ENCODE measurements at regions not wholly inside any gene's neighbourhood (a gene's known extent, or its start where the extent isn't known, plus 50 kb on each side); places are given as distances from the start of the nearest gene placed in this dataset.

DNA sequence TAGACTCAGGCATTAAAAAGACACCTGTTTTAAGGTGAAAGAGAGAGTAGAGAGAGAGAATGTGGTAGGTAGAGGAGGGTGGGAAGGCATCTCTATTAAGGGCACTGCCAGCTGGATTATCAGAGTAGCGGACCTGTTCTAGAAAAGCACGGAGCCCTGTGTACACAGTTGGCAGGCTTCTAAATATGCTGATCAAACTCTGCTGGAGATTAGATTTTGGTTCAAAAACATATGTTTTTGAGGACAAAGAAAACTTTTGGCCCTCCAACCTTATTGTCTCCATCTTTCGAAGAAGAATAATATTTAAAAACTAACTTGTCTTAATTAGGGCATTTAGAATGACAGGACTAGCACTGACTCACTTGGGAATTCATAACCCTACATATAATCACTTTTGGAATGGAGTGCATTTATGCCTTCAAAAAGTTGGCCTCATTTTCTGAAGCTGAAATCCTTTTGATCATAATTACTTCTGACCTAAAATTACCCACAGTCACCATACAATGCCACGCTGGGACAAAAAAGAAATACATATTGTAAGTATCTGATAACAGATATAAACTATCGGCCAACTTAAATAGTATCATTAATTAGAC lies 254.6 kb downstream of the MEIS1 start:
- Histone ChIP-seq H3K27me3 (ENCODE audit: insufficient read depth, low read length) (no peaks in the 10 kb centered on the region; the same call in 1 of the 2 replicates), H3K79me2 (ENCODE audit: control insufficient read depth, insufficient read depth, low read length, unreplicated experiment) (no peaks in the 10 kb centered on the region), H3K4me3 (ENCODE audit: low read depth, low read length) (no peak overlapping the region), H3K27ac (ENCODE audit: low read depth, low read length) (no peak overlapping the region), H3K4me1 (ENCODE audit: control insufficient read depth, insufficient read depth, low read length, unreplicated experiment) (no peaks in the 10 kb centered on the region), H3K36me3 (ENCODE audit: insufficient read depth, low read length) (no peaks in the 10 kb centered on the region), H2AFZ (ENCODE audit: low read length, unreplicated experiment) (no peak overlapping the region)

DNA sequence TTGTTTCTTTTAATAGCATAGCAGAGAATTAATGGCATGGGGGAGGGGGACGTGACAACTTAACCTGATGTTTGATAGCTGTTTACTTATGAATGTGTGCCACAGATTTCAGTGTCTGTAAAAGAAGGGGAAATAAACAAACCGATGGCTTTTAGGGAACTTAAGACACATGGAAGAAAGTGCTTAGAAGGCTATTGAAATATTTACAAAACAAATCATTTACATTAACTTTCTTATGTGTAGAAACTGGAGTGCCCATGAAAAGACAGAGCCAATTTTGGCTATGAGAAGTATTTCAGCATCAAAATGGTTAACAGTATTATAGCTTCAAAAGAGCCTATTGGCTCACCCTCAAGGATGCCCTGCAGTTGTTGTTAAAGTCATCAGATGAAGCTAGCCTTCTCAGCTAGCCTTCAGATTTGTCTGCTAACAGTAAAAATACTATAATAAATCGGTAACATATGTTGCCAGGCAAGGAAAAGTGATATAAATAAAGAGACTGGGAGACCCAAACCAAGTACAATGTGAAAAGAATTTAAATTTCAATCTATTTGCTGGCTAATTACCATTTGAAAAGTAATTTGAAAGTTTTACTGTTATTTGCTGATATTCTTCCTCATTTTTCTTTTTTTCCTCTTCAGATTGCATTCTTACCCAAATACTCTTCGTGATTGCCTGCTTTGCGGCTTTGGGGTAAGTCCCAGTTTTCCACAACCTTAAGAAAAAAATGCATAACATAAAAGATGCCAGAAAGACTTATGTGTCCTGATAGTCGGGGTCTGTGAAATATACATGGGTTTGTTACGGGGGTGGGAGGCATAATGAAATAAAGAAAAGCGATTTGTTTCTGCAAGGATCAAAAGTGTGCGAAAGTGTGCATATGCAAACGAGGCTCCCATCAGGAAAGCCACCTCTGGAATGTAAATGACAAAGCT lies 256.4 kb downstream of the MEIS1 start:
- no peaks in the 10 kb centered on the region; the same call in 1 of the 2 replicates for H3K27me3 ChIP-seq (ENCODE audit: insufficient read depth, low read length)
- H3K36me3 ChIP-seq (ENCODE audit: insufficient read depth, low read length), result no peaks in the 10 kb centered on the region
- H3K27ac ChIP-seq (ENCODE audit: low read depth, low read length), result no peak overlapping the region
- H3K79me2 ChIP-seq (ENCODE audit: control insufficient read depth, insufficient read depth, low read length, unreplicated experiment), result no peaks in the 10 kb centered on the region
- no peak overlapping the region for H2AFZ ChIP-seq (ENCODE audit: low read length, unreplicated experiment)
- H3K4me3 ChIP-seq (ENCODE audit: low read depth, low read length), result no peak overlapping the region
- H3K4me1 ChIP-seq (ENCODE audit: control insufficient read depth, insufficient read depth, low read length, unreplicated experiment), result no peaks in the 10 kb centered on the region

DNA sequence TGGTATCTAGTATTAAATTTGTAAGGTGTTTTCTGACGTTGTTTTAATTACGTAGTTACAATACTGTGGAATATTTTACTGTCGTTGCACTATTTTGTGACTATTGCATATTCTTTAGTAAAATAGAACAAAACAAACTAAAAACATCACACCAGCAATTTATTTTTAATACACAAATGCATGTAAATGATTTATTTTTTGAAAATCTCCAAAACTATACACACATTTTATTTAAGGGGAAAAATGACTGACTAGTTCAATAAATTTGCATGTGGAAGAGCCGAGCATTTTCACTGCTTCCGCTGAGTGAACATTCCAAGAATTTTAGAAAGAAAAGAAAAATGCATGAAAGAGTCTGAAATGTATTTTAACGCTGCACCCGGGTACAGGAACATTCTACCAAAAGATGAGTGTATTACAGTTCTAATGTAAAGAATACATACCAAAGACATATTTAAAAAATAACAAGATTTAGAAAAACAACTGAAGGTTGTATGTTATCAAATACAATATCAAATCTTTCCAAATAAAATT lies 257.7 kb downstream of the MEIS1 start:
- Histone ChIP-seq H3K36me3 (ENCODE audit: insufficient read depth, low read length) (no peaks in the 10 kb centered on the region), H3K27ac (ENCODE audit: low read depth, low read length) (no peak overlapping the region), H2AFZ (ENCODE audit: low read length, unreplicated experiment) (no peak overlapping the region), H3K4me1 (ENCODE audit: control insufficient read depth, insufficient read depth, low read length, unreplicated experiment) (no peaks in the 10 kb centered on the region), H3K27me3 (ENCODE audit: insufficient read depth, low read length) (no peaks in the 10 kb centered on the region; the same call in 1 of the 2 replicates), H3K79me2 (ENCODE audit: control insufficient read depth, insufficient read depth, low read length, unreplicated experiment) (no peaks in the 10 kb centered on the region), H3K4me3 (ENCODE audit: low read depth, low read length) (no peak overlapping the region)

DNA sequence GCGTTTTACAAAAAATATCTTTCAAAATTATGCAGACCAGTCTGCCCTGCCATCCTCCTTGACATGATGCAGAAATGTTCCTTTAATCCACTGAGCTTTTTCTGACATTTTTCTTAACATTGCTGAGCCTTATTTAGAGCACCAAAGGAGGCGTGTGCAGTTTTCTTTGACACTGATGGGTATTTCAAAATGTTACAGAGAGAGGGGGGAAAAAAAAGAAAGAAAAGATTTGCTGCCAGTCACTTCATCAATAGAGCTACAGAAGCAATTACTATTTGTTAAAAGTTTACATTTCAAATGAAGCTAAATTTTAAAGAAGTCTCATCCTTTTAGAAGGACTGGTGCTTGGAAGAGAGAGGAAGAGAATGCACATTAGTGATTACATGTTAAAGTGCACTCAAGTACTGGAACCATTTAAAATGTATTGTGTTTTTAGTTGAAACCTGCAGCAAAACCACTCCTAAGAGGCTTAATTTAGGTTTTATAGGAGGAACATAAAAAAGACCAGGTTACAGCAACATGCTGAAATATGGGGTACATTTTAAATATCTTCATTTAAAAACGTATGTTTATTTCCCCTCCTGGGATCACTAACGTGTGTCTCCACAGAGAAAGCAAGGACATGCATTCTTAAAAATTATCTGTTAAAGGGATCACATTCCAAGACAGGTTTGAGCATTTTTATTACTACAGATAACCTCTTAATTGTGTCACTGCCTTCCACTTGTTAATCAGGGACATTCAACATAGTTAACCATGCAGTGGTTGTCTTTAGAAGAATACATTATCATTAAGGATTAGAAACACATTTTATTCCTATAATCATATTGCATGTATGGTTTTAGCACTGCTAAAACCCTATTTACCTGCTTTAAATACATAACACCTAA lies 258.4 kb downstream of the MEIS1 start:
- H2AFZ ChIP-seq (ENCODE audit: low read length, unreplicated experiment), result no peak overlapping the region
- no peaks in the 10 kb centered on the region; the same call in 1 of the 2 replicates for H3K27me3 ChIP-seq (ENCODE audit: insufficient read depth, low read length)
- no peak overlapping the region for H3K4me3 ChIP-seq (ENCODE audit: low read depth, low read length)
- H3K27ac ChIP-seq (ENCODE audit: low read depth, low read length), result no peak overlapping the region
- no peaks in the 10 kb centered on the region for H3K36me3 ChIP-seq (ENCODE audit: insufficient read depth, low read length)
- no peaks in the 10 kb centered on the region for H3K4me1 ChIP-seq (ENCODE audit: control insufficient read depth, insufficient read depth, low read length, unreplicated experiment)
- H3K79me2 ChIP-seq (ENCODE audit: control insufficient read depth, insufficient read depth, low read length, unreplicated experiment), result no peaks in the 10 kb centered on the region

DNA sequence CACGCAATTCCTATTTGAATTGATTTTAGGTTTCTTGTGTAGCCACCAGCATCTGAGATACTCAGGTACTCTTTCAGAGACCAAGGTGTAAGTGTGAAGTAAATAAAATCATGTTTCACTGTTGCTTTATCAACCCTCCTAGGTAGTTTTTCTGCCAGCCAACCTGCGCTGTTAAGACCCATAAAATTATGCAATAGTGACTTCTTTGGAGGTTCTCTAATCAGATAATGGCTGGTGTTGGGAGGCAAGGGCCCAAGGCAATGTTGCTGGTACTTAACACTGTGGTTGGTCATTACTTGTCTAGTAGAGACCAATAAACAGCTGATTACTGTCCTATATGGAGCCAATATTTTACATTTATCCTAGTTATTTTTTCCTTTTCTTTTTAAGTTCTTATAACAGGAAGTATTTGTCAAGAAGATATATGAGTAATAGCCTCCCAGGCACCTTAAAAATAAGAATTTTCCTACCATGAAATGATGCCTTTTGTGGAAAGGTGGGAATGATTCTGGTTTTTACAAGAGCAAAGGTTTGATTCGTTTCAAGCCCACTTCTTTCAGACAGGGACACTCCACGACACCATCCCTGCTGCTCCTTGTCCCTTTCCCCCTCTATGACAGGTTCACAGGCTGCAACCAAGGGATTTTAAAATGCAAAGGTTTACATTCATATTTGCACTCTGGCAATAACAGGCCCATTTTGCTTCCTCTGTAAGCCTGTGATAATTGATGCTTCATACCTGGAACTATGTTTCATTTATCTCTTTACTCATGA lies 259.3 kb downstream of the MEIS1 start:
- H3K79me2 ChIP-seq (ENCODE audit: control insufficient read depth, insufficient read depth, low read length, unreplicated experiment), result no peaks in the 10 kb centered on the region
- H3K36me3 ChIP-seq (ENCODE audit: insufficient read depth, low read length), result no peaks in the 10 kb centered on the region
- H3K27ac ChIP-seq (ENCODE audit: low read depth, low read length), result no peak overlapping the region
- no peak overlapping the region for H2AFZ ChIP-seq (ENCODE audit: low read length, unreplicated experiment)
- H3K4me1 ChIP-seq (ENCODE audit: control insufficient read depth, insufficient read depth, low read length, unreplicated experiment), result no peaks in the 10 kb centered on the region
- no peak overlapping the region for H3K4me3 ChIP-seq (ENCODE audit: low read depth, low read length)
- no peaks in the 10 kb centered on the region; the same call in 1 of the 2 replicates for H3K27me3 ChIP-seq (ENCODE audit: insufficient read depth, low read length)

DNA sequence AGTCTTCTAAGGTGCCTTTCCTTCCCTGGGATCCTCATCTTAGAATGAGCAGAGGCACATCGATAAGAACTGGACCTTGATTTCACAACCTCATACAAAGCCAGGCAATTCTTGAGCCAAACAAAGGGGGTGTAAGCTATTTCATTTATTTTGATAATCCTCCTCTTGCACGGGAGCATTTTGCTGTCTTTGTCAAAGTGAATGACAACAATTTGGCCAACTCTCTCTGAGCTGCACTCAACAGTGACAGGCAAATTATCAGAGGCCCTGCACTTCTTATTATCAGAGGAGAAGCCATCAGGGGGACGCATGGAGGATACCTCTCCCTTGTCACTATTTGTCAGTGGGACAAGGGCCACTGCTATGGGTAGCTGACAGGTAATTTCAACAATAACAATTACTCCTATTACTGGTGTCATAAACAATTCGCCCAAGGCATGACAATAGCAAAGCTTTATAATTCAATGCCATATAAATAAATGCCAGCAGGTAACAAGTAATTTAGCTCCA lies 260.4 kb downstream of the MEIS1 start:
- Histone ChIP-seq H2AFZ (ENCODE audit: low read length, unreplicated experiment) (no peak overlapping the region), H3K4me3 (ENCODE audit: low read depth, low read length) (no peak overlapping the region), H3K27me3 (ENCODE audit: insufficient read depth, low read length) (no peaks in the 10 kb centered on the region; the same call in 1 of the 2 replicates), H3K79me2 (ENCODE audit: control insufficient read depth, insufficient read depth, low read length, unreplicated experiment) (no peaks in the 10 kb centered on the region), H3K36me3 (ENCODE audit: insufficient read depth, low read length) (no peaks in the 10 kb centered on the region), H3K27ac (ENCODE audit: low read depth, low read length) (no peak overlapping the region), H3K4me1 (ENCODE audit: control insufficient read depth, insufficient read depth, low read length, unreplicated experiment) (no peaks in the 10 kb centered on the region)

DNA sequence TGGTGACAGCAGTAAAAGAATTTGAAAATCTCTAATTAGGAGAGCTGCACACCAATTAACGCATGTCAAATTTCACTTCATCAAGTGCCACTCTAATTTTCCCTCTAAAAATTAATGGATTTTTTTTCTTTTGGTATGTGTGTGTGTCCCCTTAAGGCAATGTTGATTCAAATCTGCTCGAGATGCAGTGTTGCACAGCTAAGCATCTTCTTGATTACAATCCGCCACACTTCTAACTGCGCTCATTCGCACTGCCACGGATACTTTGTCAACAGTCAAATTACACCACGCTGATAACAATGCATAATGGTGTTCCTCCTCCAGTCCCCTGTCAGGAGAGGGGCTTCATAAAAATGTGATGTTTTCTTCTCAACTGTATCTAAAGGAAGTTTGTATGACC lies 261.4 kb downstream of the MEIS1 start:
- Histone ChIP-seq H3K27ac (ENCODE audit: low read depth, low read length) (no peak overlapping the region), H2AFZ (ENCODE audit: low read length, unreplicated experiment) (no peak overlapping the region)

DNA sequence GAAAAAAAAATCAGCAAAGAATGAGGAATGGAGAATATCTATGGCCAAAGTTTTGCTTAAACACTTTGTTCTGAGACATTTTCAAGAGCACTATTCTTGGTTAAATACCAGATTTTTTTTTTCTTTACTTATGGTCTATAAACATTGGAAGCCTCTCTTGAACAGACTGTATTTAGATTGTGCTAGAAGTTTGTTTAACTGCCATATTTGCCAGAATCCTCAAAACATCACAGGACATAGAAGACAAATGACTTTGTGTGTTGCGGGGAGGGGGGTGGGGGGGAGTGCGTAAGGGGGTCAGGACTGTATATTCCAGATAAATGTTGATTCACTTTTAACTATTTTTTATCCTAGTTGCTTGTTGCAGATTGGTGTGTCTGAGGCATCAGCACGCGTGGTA lies 262.0 kb downstream of the MEIS1 start:
- H3K4me1 ChIP-seq (ENCODE audit: control insufficient read depth, insufficient read depth, low read length, unreplicated experiment), result no peaks in the 10 kb centered on the region
- H3K4me3 ChIP-seq (ENCODE audit: low read depth, low read length), result no peak overlapping the region
- no peak overlapping the region for H2AFZ ChIP-seq (ENCODE audit: low read length, unreplicated experiment)
- H3K27me3 ChIP-seq (ENCODE audit: insufficient read depth, low read length), result no peaks in the 10 kb centered on the region; the same call in 1 of the 2 replicates
- no peaks in the 10 kb centered on the region for H3K79me2 ChIP-seq (ENCODE audit: control insufficient read depth, insufficient read depth, low read length, unreplicated experiment)
- no peak overlapping the region for H3K27ac ChIP-seq (ENCODE audit: low read depth, low read length)
- H3K36me3 ChIP-seq (ENCODE audit: insufficient read depth, low read length), result no peaks in the 10 kb centered on the region

More for the DNA sequence above, 261.4 kb downstream of the MEIS1 start:
- H3K27me3 ChIP-seq (ENCODE audit: insufficient read depth, low read length), result no peaks in the 10 kb centered on the region; the same call in 1 of the 2 replicates
- no peaks in the 10 kb centered on the region for H3K36me3 ChIP-seq (ENCODE audit: insufficient read depth, low read length)
- no peaks in the 10 kb centered on the region for H3K79me2 ChIP-seq (ENCODE audit: control insufficient read depth, insufficient read depth, low read length, unreplicated experiment)
- H3K4me1 ChIP-seq (ENCODE audit: control insufficient read depth, insufficient read depth, low read length, unreplicated experiment), result no peaks in the 10 kb centered on the region
- no peak overlapping the region for H3K4me3 ChIP-seq (ENCODE audit: low read depth, low read length)

DNA sequence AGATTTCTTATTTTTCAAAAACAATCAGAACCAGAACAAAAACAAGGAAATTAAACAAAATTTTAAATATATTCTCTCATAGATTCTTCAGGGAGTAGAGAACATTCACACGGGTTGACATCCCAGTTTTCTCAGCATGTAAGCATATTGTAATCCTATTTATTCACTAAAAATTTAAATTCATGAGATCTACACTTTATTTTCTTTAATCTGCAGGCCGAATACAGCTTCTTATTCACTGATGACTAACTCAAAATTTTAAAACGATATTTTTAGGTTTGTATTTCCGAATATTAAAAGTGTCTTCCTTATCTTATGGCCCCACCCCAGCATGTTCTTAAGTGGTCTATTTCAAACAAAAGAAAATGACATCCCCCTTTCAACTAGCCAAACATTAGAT lies 262.4 kb downstream of the MEIS1 start:
- Histone ChIP-seq H3K27me3 (ENCODE audit: insufficient read depth, low read length) (no peaks in the 10 kb centered on the region; the same call in 1 of the 2 replicates), H3K4me3 (ENCODE audit: low read depth, low read length) (no peak overlapping the region), H3K36me3 (ENCODE audit: insufficient read depth, low read length) (no peaks in the 10 kb centered on the region), H2AFZ (ENCODE audit: low read length, unreplicated experiment) (no peak overlapping the region), H3K79me2 (ENCODE audit: control insufficient read depth, insufficient read depth, low read length, unreplicated experiment) (no peaks in the 10 kb centered on the region), H3K27ac (ENCODE audit: low read depth, low read length) (no peak overlapping the region), H3K4me1 (ENCODE audit: control insufficient read depth, insufficient read depth, low read length, unreplicated experiment) (no peaks in the 10 kb centered on the region)

All from ACC112 (cell line).